HG03095 (cell line): ENCODE measurements at regions not wholly inside any gene's neighbourhood (a gene's known extent, or its start where the extent isn't known, plus 50 kb on each side); places are given as distances from the start of the nearest gene placed in this dataset.

ENCODE experiments used
- ATAC-seq: cut with Tn5 transposase; IDR thresholded peaks from one replicate; pipeline ENCODE4 v1.9.1; 2021; ENCODE audit warnings: moderate library complexity; ENCODE audit not compliant: unreplicated experiment

DNA sequence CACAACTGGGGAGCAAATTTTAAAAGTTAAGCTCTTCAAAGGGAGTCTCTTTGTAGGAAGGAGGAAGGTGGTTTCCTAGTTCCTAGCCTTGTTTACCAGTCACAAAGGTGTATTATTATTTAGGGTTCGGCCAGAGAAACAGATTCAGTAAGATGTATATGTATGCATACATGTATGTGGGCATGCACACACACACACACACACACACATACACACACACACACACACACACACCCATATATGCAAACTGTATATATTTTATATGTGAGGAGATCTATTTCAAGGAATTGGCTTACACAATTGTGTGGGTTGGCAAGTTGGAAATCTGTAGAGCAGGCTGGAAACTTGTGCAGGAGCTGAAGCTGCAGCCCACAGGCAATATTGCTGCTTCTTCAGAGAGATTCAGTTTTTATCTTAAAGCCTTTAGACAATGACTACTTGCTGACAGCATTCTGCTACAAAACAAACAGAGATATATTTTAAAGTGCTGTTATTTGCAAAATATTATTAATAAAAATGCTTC is 75.3 kb upstream of the DNAH5 start:
- no peak for ATAC-seq

DNA sequence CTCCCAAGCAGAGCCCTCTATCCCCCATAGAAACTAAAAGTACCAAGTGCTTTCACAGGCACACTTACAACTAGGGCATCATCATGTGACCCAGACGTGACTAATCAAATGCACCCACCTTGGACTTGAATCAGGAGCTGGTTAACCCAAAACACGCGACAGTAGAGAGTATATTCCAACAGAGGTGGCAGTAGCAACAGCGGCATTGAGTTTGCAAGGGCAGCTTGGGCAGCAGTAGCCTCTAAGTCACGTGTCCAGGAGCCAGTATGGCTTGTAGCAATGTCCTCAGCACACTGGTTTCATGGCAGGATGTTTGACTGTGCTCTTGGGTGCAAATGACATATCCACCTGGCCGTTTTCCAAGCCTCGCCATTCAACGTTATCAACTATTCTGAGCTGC is 73.4 kb upstream of the DNAH5 start:
- no peak for ATAC-seq

DNA sequence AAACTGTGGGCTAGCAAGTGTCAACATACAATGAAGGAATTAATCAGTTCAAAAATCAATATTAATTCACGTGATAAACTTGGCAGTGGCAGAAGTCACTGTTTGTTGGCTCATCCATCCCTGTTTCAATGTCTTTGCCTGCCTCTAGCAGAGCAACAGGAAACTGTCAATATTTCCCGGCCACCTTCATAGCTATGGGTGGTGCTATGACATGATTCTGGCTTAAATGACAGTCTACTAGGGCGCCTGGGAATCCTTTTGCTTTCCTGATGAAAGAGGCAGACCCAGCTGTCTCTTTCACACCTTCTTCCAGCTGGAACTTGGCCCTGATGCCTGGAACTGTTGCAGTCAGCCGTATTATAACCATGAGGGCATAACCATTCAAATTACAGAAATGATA is 72.1 kb upstream of the DNAH5 start:
- ATAC-seq = no peak

DNA sequence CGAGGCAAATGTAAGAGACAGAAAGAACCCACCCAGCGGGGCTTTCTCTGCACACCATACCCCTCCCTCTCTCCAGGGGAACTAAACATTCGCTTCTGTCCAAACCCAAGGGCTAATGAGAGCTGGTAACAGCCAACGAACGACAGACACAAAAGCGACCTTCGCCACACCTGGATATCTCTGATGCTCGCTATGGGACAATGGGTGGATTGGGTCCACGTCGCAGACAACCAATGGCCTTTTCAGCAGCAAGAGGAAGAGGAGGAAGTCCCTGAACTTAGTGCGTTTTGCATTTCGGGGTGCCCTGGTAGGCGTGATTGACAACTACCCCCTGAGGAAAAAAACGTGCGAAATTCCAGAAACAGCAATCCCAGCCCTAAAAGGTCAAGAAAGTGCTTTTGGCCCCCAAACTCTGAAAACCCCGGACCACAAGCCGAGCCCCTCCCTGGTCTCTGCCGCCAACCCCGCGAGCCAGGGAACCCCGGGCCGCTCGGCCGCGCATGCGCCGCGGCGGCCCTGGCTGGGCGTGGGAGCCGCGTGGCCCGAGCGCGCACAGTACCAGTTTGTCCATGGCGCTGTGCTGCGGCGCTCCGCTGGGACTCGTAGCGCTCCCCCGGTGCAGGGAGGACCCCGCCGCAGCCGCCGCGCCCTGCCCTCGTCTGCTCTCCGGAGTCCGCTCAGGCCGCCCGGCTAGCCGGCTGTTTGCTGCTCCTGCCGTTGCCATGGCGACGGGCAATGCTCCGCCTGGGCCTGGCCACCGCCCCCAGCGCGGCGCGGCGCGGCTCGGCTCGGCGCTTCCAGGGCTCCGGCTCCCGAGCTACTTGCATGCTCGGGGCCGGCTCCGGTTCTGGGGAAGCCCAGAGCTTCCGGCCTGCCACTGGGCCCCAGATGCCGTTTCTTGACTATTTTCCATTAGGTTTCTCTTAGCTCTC is 66.9 kb upstream of the DNAH5 start:
- ATAC-seq = peak; percentile 91

DNA sequence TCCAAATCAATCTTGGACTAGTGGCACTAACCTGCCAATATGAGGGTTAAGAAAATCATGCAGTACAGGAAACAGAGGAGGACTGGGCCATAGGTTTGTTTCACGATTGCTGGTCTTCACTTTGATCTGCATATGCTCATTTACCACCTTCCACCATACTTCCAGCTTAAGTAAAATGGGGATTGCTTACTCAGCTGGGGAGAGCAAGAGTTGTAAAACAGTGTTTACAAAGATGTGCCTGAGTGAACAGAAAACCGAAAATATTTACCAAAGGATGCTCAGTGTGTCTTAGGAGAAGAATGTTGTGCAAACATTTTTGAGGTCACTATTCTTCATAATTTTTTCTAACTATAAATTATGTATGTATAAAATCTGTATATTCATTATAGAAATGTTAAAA is 65.1 kb upstream of the DNAH5 start:
- ATAC-seq = no peak

DNA sequence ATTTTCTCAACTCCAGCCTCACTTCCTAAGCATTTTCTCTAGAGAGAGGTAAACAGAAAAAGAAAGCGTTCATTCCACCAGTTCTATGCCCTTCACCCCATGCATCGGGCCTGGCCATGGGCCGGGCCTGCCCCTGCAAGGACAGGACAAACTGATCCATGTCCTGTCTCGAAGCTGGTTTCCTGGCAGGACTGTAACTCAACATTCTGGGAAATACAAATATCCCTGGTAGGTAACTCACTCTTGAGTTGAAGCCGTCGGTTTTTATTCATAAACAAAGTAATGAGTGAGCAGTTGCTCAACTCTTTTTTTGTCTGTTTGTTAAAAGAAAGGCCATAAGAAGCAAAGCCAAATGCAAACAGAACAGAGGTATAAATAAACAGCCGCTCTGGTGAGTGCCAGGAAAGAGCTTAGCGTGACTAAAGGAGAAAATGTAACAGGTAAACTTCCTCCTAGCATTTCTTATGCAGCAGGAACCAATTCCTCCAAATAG is 64.4 kb upstream of the DNAH5 start:
- ATAC-seq = no peak

DNA sequence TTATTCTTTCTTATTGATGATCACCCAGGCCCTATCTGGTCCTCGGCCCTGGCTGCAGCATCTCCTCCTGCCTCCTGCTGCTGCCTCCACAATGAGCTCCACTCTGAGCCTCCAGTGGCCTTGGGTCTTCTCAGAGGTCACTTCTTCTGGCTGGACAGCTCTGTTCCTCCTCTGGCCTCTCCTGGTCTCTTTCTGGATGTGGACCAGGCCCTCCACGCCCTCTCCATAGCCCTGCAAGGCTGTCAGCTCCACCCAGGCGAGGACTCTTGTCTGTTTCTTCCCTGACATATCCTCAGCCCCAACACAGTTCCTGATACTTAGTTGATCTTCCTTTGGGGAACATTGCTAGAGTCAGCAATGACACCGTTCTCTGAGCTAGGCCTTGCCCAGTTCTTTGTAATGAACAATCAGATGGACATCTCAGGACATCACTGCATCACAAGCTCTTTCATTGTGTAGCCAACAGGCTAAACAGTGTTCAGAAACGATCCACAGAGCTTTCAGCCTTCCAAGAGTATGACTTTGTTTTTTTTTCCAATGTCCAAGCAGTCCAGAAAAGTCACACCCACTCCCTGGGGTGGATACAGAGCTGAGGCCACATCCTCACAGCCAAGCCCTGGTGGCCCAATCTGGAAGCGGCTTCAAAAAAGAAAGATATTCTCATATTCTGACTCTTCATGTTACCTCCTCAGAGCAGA is 62.5 kb upstream of the DNAH5 start:
- ATAC-seq = no peak

DNA sequence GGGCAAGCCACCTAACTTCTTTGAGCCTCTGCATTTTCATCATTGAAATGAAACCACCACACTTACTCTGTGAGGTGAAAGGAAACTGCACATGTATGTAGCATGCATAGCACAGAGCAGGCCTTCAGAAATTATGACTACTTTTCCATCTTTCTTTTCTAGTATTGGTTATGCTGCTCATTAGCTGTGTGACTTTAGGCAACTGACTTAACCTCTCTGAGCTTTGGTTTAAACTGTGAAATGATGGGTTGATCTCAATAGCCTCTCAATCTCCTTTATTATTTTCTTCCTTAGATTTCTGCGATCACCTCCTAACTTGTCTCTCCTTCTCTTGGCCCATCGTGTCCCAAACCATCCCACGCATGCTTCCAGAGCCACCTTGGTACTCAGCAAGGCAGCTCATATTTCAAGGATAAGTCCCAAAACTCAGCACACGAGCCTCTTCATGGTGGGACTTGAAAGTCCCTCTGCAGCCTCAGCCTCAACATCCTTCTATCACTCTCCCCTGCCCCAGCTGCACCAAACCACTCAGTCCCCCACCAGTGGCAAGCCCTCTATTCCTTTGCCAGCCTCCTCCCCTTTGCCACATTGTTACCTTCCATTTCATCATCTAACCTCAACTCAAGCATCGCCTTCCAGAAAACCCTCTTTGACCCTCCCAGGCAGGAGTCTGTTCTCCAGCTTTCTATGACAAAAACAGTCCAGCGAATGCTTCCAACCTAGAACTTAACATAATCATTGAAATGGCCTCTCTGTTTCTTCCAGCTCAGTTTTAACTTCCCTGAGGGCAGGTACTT is 60.3 kb upstream of the DNAH5 start:
- no peak for ATAC-seq

DNA sequence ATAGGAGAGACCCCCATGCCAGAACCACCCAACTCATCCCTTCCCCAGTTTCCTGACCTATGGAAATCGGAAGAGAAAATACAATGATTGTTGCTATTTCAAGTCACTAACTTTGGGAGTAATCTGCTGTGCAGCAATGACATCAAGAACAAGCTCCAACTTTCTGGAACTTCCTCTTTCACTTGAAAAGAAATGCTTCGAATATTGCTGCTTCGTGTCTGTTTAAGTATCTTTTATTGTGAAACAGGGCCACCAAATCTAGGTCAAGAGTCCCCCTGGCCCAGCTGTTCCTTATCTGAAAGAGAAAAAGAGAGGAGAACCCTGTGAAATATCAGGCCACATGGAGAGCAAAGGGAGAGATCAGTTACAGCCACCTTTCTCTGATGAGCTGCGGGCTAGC is 59.4 kb upstream of the DNAH5 start:
- ATAC-seq = no peak

DNA sequence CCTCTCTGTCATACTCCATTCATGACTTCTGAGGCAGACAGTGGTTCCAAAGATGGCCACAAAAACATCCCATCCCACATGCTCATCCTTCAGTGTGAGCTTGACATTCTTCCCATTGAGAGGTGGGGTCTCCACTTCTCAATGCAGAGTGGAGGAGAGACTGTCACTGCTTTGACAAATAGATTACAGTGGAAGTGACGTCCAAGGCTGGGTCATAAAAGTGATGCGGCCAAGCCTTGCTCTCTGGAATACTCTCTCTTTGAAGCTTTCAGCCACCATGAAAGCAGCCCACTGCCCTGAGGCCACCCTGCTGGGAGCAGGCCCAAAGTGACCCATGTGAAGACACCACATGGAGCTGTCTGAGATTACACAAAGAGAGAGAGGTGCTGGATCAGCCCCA is 59.0 kb upstream of the DNAH5 start:
- no peak for ATAC-seq

DNA sequence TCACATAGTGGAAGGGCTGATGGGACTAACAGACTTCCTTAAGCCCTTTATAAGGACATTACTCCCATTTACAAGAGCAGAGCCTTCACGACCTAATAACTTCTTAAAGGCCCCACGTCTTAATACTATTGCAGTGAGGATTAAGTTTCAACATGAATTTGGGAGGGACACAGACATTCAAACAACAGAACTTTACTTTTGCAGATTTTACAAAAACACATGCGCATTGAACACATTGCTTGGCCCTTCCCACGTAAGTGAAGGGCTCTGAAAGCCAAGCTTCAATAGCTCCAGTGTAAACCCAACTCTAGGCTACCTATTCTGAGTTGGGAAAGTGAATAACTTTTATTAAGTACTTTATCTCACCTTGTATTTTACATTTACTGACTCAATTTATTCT is 53.8 kb upstream of the DNAH5 start:
- no peak for ATAC-seq

DNA sequence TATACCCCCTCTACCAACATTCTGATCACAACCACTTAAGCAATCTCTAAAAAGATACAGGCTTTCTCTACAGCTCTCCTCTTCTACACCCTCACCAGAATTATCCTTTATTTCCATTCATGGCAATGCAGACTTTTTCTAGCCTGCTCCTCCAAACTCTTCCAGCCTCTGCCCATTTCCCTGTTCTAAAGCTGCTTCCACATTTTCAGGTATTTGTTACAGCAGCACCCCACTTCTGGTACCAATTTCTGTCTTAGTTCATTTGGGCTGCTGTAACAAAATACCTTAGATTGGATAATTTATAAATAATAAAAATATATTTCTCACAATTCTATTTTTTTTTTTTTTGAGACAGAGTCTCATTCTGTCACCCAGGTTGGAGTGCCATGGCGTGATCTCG is 53.0 kb upstream of the DNAH5 start:
- ATAC-seq = no peak

DNA sequence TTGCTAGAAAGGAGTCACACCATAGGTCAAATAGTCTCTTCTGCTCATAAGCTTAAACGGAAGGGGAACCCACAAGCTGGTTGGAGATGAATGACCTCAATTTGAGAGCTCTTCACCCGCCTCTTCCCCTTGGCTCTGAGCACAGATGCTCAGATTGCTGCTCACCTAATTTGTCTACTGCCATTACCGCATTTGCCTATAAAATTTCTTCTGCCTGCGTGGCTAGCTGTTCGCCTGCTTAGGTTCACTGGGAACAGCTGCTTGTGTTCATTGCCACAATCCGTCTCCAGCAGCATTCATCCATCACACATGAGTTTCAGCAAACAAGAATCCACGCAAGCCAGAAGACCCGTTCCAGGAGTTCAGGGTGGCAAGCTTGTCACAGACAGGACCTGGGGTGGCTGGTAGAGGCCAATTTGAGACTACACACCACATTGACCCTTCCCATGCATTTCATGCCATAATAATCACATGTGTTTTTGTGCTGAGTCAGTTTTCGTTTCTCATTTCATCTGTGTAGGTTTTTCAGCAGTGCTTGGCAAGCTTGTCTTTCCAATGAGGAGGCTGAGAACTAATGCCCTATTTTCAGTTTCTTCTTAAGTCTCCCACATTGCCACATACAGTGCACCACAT is 50.2 kb upstream of the DNAH5 start:
- peak; percentile 78 for ATAC-seq
